HG02870 (cell line): ENCODE measurements at regions not wholly inside any gene's neighbourhood (a gene's known extent, or its start where the extent isn't known, plus 50 kb on each side); places are given as distances from the start of the nearest gene placed in this dataset.

ENCODE experiments used
- ATAC-seq: cut with Tn5 transposase; IDR thresholded peaks from one replicate; pipeline ENCODE4 v1.9.1; 2021; ENCODE audit warnings: mild to moderate bottlenecking, moderate library complexity; ENCODE audit not compliant: unreplicated experiment

DNA sequence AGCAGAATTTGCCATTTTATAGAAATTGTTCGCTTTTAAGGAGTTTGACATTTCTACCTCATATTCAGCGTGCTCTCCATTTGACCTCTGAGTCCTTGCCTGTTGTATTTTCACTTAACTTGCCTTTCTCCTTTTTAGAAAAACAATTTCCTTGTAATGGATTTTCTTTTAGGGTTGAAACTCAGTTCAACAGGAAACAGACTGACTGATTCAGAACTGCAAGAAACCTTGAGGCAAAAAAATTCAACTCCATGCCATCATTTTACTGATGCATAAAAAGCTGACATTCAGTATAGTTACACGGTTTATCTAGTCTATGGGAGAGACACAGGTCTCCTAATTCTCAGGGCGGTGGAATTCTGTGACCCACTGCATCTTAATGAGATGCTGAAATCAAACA, 59.8 kb downstream of the MRPS30 start:
- no peak for ATAC-seq

DNA sequence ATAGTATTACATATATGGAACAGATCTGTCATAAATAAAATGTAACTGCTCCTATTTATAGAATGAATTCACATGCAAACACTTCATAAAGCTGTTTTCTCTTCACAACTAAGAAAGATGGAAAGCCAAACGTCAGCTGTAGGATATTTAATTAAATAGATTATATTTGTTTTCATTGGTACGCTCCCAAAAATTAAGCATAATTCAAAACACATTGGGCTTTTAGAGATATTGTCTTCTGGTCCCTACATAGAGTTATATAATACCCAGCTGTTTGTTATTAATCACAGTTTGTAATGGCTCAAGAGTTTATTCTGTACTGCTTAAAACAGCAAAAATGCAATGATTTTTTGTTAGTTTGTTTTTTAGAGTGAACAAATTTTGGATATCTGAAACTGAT, 61.2 kb downstream of the MRPS30 start:
- no peak for ATAC-seq

DNA sequence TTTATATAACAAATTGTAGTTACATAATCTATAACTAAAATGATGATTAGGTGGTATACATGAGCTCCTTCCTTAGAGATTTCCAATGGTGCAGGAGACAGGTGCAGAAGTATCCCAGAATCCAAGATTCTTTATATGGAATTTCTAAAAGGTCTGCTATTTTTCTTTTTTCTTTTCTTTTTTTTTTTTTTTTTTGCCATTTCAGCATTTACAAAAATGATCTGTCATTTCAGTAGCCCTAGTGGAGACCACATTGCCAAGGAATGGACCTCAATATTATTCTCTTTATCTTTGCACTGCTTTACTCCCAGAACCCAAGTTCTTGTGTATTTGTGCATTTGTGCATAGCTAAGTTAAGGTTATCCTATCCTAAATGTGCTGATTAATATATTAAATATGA, 61.7 kb downstream of the MRPS30 start:
- ATAC-seq, result no peak

DNA sequence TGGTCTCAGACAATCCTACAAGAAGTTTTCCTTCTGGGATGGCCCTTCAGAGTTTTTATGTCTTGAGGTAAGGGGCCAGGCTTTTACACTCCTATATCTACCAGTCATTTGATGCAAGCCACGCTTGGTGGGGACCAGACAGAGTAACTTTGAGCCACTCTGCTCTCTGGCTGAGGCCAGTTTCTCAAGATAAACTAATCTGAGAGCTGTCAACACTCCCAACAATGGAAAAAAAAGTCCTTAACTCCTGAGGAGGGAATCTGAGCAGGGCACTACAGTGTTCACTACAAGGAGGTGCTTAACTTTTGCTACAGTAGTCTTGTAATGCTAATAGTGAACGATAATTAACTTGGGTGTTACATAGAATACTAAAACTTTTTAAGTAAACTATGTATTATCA, 62.7 kb downstream of the MRPS30 start:
- ATAC-seq, result no peak

DNA sequence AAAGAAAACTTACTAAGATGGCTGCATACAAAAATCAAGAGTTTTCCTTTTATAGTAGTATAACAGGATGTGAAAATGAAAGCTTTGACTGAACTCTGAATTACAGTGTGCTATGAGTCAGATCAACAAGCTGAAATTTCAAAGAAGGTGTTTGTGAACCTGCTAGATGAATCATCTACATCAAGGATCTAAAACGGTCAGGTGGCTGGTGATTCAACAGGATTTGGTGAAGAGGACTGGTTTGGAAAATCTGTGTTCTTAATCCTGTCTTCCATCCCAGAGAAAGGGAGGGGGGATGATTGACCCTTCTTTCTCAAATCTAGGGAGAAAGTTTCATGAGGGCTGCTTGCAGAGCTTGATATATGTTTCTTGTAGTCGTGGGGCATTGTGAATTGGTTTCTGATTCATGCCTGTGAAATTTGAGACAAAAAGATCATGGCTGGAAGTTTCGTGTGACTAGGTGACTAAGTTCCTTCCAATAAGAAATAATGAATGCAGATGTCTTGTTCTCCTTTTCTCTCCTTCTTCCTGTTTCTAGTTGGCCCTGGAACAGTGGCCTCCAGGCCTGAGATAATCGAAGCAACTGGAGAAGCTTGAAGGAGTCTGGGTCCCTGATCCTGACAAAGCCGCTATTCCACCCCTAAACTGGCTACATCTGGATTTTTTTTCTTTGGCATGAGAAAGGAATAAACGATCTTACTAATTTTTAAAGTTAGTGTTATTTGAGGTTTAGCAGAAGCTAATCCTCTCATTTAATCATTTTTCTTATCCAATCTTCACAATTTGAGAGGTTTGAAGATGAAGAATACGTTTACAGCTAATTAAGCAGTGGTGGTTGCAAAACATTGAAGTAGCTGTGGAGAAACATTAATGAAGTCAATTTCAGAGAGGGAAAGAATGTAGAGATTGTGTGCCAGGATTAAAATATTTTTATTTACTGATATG, 67.2 kb downstream of the MRPS30 start:
- ATAC-seq, result peak; percentile 99

DNA sequence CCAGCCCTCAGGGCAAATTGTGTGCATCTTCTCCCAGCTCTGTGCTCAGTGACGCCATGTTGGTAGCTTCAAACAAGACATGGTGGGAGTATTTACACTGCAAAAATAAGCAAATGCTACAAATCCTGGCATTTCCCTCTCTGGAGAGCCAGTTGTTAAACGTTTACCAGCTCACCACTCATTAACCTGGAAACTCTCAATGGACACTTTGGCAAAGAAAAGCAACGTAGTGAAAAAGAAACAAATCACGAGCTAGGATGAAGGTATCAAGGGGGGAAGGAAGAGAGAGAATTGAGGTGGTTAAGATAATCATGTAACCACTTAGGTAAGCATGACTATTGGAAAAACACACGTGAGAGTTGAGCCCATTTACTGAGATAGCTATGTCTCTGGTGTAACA, 72.5 kb downstream of the MRPS30 start:
- no peak for ATAC-seq

DNA sequence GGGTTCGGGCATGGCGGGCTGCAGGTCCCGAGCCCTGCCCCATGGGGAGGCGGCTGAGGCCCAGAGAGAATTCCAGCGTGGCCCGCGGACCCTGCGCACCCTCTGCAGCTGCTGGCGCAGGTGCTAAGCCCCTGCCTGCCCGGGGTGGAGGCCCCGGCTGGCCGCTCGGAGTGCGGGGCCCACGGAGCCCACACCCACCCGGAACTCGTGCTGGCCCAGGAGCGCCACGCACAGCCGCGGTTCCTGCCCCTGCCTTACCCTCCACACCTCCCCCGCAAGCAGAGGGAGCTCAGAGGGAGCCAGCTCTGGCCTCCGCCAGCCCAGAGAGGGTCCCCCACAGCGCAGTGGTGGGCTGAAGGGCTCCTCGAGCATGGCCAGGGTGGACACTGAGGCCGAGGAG, 75.3 kb downstream of the MRPS30 start:
- ATAC-seq, result no peak

DNA sequence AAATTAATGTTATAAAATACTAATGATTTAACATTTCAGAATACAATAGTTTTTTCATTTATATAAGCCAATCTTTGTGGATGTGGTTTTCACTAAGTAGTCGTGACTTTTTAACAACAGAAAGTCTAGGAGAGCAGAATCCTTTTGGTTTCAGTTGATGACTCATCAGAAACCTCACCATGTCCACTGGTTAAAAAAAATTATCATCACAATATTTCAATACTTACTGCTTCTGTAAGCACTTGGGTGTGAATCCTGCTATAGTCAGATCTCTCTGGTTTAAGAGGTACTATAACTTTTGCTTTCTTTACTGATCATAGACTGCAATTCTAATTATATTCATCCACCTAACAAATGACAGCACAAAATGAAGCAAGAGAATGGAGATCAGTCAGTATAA, 77.2 kb downstream of the MRPS30 start:
- ATAC-seq, result peak; percentile 89

DNA sequence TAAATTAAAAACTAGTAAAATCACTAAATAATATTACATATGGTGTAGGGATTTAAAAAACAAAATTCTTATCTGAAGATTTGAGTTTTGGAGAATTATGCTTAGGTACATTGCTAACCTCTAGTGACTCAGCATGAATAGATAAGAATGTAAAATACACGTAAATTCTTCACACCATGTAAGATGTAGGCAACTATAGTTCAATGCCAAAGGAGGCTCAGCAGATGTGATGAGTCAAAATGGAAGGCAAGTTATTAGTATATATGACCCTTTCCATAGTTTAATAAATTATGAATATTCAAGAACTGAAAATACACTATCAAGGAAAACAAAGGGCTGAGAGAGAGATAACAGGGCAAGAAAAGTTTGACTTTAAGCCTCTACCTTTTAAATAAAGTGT, 79.0 kb downstream of the MRPS30 start:
- peak; percentile 52 for ATAC-seq

DNA sequence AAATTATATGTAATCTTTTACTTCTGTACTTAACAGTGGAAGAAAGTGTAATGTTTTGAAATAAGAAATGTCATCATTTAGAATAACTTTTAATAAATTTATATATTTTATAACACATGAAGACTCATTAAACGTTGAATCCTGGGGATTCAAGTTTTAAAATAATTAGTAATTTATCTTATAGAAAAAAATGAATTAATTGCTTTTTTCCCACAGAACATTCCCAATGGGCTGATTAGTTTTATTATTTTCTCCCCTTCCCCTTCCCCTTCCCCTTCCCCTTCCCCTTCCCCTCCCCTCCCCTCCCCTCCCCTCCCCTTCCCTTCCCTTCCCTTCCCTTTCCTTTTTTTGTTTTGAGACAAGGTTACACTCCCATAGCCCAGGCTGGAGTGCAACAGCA, 79.7 kb downstream of the MRPS30 start:
- ATAC-seq, result no peak

DNA sequence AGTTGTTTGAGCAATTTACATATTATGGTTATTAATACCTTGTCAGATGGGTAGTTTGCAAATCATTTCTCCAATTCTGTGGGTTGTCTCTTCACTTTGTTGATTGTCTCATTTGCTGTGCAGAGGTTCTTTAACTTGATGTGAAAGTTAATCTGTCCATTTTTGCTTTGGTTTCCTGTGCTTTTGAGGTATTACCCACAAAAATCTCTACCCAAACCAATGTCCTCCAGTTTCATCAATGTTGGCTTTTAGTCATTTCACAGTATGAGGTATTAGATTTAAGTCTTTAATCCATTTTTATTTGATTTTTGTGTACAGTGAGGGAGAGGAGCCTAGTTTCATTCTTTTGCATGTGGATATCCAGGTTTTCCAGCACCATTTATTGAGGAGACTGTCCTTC, 82.4 kb downstream of the MRPS30 start:
- ATAC-seq, result no peak

DNA sequence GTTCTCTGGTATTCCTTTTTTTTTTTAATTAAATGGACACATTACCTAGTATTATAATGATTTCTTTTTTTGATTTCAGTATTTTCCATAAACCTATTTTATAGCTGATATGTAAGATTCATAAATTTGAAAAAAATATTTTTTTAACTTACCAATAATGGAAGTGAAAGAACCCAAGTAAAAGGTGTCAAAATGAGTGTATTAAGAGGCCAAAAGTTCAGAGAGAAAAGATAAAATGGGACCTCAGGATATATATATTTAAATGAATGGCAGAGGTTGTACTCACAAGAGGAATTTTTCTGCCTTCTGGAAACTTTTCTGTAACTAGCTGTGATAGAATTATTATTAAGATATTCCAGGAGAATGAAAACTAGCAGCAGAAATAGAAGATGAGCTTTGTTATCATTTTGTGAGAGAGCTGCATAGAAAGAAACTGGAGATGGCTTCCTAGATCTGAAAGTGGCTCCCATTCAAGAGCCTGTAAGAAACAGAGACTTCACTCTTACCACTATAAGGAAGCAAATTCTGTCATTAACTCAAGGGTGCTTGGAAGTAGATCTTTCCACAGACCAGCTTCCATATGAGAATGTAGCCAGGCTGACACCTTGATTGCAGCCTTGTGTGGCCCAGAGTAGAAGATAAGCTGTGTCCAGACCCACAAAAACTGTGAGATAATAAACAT, 91.7 kb downstream of the MRPS30 start:
- ATAC-seq, result peak; percentile 56

DNA sequence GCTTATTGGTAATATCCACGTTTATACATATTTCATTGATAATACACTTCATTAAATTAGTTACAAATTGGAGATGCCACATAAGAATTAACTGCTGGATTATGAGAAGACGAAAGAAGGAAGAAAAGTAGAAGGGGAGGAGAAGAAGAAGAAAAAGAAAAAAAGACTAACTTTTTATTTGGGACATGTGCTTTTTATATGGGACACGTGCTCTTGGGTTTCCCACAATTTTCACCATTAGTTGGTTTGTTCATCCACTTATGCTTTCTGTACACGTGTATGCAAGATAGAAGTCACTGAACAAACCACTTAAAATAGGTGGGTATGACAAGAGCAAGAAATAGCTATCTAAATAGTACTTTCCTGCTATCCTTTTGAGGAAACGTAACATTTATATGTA, 98.6 kb downstream of the MRPS30 start:
- no peak for ATAC-seq

DNA sequence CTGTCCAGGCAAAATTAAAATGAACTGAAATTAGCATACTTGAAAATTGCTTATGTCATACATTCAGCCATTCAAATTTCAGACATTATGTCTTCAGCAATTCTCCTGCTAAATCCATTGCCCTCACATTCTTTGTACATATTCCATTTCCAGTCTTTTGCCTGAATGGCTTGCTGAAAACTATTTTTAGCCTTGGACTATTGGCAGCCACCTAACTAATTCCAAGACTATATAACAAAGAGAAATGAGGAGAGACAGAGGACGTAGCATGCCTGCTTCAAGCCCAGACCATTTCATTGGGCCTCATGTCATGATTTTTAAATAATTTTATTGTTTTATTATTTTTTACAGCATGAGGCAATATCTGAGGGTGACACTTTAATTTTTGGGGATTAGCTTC, 100.3 kb downstream of the MRPS30 start:
- no peak for ATAC-seq

DNA sequence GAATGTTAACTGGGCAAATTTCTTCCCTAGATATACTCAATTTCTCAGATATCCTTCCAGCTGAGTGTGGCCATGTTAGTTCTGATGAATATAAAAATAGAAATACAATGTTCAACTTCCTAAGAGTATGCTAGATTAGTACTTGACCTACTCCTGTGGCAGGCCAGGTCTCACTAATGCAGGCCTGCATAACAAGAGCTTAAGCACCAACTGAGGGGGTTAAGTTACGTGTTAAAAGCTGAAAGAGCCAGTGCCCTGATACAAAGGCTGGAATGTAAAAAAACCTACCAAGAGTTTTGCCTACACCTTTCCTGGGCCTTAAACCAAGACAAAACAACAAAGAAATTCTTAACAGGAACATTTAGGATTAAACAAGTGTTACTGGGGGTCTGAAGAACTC, 102.8 kb downstream of the MRPS30 start:
- ATAC-seq, result no peak

DNA sequence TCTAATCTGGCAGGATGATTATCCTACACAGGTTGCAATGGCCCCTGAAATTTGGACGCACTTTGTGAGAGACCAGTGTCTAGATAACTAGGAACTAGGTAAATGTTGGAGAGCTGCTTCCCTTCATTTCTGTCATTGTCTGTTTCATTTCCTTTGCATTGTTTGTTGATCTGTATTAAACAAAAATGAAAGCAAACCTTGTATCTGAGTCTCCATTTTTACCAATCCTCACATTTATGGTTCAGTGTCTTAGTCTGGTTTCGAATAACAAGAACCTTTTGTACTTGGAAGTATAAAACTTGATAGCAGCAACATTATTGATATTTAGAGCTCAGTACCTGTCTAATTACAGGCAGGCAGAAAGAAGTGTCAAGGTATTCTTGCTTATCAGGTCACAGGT, 105.5 kb downstream of the MRPS30 start:
- ATAC-seq, result no peak

DNA sequence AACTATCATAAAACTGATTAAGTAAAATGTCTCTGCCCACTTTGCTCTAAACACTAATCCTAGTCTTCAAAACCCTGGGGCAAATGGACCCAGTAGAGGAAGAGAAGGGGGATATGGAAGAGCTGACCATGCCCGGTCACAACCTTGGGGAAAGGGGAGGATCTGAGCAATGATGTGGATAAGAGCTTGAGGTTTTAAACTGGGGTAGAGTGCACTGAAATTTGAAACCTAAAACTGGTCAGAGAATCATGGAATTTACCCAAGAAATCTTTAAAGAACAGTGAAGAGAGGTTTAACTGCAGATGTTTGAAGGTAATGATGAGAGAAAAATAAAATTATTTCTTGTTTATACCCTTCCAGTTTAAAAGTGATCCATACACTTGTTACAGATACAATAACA, 110.8 kb downstream of the MRPS30 start:
- ATAC-seq, result no peak

DNA sequence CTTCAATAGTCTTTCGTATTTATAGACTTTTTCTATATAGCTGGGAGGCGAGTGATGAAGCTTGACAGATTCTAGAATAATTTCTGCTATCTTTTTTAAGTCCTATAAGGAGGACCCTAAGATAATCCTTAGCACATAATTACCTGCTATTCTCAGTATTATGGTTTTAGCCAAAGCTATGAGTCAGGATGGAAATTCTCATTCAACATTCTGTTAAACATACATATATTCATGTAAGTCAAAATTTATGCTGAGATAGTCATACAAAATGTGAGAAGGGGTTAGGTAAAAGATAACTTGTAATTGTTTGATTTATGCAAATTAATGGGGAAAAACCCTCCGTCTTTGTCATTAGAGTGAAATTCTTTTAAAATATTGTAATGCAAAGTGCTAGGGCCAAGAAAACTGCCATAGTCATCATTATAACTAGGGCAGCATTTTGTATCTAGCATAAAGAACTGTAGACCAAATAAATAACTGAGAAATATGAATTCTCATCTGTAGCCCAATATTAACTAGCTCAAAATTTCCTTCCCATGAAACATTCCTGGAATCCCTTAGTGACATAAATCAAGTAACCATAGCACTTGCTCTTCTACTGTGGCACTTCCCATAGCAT, 118.5 kb downstream of the MRPS30 start:
- no peak for ATAC-seq

DNA sequence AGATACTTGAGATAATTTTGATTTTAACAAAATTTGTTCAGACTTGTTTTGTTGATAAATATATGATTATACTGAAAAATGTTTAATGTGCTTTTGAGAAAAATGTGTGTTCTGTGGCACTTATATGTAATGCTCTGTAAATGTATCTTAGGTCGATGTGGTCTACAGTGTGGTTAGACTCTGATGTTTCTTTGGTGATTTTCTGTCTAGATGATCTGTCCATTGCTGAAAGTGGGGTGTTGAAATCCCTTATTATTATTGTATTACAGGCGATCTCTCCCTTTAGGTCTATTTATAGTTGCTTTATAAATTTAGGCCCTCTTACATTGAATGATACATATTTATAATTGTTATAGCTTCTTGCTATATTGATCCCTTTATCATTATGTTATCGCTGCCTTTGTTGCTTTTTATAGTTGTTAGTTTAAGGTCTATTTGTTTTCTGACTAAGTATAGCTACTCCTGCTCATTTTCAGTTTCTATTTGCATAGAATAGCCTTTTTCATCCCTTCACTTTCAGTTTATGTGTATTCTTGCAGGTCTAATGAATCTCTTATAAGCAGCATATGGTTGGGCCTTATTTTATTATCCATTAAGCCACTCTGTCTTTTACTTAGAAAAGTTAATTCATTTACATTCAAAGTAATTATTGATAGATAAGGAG, 124.3 kb downstream of the MRPS30 start:
- ATAC-seq, result peak; percentile 96

DNA sequence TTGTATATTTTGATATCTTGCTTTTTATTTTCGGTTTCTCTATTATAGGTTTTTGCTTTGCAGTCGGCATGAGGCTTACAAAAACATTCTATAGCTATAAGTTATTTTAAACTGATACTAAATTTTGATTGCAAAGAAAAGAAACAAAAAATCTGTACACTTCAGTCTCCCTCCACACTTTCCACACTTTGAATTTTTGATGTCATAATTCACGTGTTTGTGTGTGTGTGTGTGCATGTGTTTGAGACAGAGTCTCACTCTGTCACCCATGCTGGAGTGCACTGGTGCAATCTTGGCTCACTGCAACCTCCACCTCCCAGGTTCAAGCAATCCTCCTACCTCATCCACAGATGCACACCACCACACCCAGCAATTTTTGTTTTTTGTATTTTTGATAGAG, 124.9 kb downstream of the MRPS30 start:
- no peak for ATAC-seq

DNA sequence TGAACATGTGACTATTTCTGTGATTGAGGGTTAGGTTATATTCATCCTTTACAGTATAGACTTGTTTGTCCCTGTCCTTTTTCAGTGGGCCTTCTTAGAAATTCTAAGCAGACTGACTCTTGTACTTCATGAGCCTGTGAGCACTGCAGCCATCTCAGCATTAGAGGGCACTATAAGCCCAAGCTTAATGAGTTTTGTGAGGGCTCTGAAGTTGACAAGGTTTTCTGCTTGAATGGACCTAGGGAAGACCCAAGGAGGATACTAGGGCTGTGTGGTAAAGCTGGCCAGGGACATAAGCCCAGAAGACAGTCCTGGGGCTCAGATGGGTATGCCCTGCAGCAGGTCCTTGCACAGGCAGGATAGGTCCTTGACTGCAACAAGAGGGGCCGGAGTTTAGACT, 126.5 kb downstream of the MRPS30 start:
- no peak for ATAC-seq
